Testis (tissue), 2 donors: ENCODE measurements at regions not wholly inside any gene's neighbourhood (a gene's known extent, or its start where the extent isn't known, plus 50 kb on each side); places are given as distances from the start of the nearest gene placed in this dataset.

Source experiments
- POLR2A ChIP-seq: fragments of 450-650 bp; IDR thresholded peaks from one replicate; pipeline ENCODE4 v1.6.1; 2017; ENCODE audit warnings: antibody characterized with exemption, mild to moderate bottlenecking, moderate library complexity
- TF ChIP-seq, protein P1 (sequence below), 3 experiments: fragments of 450-650 bp in 2 of 3; fragments of 200-600 bp in 1 of 3; sonication (generic) in 1 of 3; IDR thresholded peaks; one replicate each; pipeline ENCODE4 v1.5.1; 2016 to 2019; ENCODE audit warnings: antibody characterized with exemption in 3 of 3, mild to moderate bottlenecking in 2 of 3, moderate library complexity in 1 of 3

DNA sequence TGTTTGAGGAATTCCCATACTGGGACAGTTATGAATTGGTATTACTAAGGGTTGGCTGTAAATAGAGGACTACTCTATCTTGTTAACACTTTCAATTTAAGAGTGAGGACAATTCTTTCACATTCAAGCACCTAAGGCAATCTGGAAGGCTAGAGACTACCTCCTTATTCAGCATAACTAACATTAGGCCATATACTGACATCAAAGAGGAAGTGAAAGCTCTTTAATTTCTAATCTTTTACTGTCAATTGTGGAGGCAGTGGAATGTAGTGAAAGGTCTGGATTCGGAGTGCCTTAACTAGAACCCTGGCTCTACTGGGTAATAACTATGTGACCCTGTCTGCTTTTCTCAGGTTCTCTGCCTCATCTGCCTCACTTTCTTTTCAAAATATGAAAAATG lies 134.0 kb downstream of the UFM1 start:
- TF ChIP-seq POLR2A = no peak
- TF ChIP-seq, protein P1, sequence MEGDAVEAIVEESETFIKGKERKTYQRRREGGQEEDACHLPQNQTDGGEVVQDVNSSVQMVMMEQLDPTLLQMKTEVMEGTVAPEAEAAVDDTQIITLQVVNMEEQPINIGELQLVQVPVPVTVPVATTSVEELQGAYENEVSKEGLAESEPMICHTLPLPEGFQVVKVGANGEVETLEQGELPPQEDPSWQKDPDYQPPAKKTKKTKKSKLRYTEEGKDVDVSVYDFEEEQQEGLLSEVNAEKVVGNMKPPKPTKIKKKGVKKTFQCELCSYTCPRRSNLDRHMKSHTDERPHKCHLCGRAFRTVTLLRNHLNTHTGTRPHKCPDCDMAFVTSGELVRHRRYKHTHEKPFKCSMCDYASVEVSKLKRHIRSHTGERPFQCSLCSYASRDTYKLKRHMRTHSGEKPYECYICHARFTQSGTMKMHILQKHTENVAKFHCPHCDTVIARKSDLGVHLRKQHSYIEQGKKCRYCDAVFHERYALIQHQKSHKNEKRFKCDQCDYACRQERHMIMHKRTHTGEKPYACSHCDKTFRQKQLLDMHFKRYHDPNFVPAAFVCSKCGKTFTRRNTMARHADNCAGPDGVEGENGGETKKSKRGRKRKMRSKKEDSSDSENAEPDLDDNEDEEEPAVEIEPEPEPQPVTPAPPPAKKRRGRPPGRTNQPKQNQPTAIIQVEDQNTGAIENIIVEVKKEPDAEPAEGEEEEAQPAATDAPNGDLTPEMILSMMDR (IDR thresholded peaks at IDR 0.05) = no peak
